Inferior parietal cortex (tissue), 1 donor: ENCODE measurements at regions not wholly inside any gene's neighbourhood (a gene's known extent, or its start where the extent isn't known, plus 50 kb on each side); places are given as distances from the start of the nearest gene placed in this dataset.

Experiments used
- DNase-seq: peaks from one replicate; pipeline ENCODE4 v3.0.0-alpha.2; 2016; ENCODE audit errors: extremely low spot score

DNA sequence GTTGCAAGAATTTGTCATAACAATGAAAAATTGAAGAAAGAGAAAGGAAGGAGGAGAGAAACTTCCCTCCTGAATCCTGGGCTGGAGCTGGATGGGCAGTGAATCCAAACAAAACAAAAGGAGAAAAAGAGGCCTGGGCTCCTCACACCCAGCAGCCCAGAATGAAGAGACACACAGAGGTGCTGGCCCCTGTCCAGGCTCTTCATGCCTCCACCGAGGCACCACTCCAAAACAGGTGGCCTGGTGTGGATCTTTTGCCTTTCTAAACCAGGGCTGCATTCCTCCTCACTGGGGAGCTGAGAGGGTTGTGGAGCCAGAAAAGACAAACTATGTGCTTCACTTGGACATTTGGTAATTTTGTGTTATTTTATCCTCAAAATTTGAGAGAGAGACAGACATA lies 76.0 kb downstream of the FAM124B start:
- no peak for DNase-seq

DNA sequence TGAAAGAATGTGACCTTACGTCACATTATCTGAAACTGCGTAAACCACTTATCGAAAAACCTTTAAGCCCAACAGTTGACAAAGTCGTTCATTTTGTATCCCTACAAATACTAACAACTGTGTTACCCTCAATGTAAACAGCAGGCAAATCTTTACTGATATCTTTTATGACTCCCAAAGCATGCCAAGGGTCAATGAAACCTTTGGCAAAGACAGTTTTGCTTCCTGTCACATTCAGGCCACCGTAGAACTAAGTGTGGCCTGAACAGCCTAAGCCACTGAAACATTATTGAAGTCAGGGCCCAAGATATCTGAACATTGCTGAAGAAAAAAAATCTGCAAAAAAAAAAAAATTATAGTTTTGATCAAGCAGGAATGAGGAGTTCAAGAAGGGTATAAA lies 77.3 kb downstream of the FAM124B start:
- DNase-seq, result no peak

GRCh38 chr2:224320660-224321059 lies 81.2 kb downstream of the FAM124B start:
- no peak for DNase-seq

DNA sequence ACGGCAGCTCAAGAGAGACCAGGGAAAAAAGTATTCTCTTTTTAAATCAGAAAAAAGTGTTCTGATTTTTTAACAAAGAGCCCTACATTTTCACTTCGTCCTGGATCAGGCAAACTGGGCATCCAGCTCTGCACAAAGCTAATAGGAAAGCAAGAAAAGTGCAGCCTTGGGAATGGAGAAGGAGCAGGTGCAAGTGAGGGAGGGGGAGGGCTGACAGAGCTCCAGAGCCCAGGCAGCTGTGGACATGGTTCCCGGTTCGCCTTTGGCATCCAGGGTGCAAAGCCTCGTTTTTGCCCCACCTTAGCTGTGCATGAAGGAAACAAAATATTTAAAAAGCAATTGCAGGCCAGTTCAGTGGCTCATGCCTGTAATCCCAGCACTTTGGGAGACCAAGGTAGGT lies 82.2 kb downstream of the FAM124B start:
- DNase-seq, result no peak

GRCh38 chr2:224312741-224313140 lies 89.2 kb downstream of the FAM124B start:
- DNase-seq, result no peak

DNA sequence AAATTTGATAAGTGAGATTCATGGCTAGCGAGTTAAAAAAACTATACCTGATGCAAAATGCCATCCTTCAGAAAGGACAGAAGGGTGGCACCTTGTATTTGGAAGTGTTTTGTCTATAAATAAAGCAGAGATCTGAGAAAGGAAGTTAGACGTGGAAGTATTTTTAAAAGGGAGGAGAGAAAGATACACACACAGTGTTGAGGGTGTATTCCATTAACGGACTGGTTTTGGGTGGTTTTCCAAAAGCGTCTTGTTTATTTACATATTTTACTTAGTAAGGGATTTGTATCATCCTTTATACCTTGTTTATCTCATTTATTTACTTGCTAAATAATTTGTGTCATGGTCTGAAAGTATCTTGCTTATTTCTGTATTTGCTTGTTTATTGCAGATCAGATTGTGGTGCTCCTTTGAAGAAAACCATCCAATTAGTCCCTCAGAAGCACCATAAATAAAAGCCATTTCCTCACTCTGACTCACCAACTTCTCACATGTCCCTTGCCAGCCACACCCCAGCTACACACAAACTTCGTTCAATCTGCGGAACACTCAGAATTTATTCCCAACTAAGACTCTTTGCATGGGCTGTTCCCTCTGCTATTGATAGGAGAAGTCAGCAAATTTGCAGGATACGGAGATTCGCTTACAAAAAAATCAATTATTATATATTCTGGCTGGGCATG lies 90.8 kb downstream of the FAM124B start:
- no peak for DNase-seq

DNA sequence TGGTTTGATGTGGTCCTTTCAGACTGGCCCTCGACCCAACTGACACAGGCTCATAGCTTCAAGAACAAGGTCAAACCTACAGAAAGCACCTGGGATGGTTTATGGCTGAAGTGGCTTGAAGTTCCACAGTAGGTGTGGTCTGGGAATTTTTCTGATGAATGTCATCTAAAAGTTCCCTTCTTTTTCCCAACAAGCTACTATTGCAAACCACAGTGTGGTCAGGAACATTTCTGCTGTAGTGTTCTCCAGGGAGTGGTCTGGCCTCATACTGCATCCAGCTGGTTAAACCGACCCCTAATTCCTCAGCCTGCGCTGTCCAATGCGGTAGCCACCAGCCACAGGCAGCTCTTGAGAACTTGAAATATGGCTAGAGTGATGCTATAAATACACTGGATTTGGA lies 92.7 kb downstream of the FAM124B start:
- DNase-seq, result no peak

- no peak for DNase-seq
These were observed 93.5 kb downstream of the FAM124B start for GRCh38 chr2:224308272-224308911.

DNA sequence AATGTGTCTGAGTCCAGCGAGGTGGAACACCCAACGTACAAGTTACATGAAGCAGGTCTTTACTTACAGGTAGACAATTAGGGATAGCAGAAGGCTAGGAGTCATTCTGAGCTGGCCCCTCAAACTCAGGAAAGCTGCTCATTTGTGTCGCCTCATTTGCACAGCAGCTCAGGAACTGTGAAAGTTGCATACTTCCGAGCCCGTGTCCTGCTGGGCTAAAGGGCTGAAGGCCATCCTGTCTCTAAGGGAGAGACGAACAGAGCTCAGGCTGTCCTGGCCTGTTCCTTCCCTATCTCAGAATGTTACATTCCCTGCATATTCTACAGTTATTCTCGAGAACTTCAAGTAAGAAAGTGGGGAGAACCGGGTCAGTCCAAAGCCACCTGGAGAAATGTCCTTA lies 99.0 kb downstream of the FAM124B start:
- DNase-seq, result no peak

GRCh38 chr2:224293976-224294375 lies 107.9 kb downstream of the FAM124B start:
- no peak for DNase-seq

DNA sequence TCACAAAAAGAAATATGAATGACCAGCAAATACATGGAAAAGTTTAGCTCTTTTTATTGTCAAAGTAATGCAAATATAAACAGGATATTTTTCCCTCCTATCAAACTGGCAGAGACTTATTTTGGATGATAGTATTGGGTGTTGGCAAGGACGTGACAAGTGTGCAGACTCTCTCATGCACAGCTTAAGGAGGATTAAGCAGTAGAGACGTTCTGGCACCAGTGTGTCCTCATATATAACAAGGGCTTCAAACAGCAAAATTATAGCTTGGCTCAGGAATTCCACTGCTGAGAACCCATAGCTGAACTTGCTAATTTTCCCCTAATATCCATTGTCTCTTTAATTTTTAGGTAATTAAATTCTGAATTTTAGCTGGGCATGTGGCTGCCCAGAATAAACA lies 114.4 kb downstream of the FAM124B start:
- DNase-seq, result no peak

GRCh38 chr2:224286923-224287322 lies 115.0 kb downstream of the FAM124B start:
- DNase-seq, result no peak

DNA sequence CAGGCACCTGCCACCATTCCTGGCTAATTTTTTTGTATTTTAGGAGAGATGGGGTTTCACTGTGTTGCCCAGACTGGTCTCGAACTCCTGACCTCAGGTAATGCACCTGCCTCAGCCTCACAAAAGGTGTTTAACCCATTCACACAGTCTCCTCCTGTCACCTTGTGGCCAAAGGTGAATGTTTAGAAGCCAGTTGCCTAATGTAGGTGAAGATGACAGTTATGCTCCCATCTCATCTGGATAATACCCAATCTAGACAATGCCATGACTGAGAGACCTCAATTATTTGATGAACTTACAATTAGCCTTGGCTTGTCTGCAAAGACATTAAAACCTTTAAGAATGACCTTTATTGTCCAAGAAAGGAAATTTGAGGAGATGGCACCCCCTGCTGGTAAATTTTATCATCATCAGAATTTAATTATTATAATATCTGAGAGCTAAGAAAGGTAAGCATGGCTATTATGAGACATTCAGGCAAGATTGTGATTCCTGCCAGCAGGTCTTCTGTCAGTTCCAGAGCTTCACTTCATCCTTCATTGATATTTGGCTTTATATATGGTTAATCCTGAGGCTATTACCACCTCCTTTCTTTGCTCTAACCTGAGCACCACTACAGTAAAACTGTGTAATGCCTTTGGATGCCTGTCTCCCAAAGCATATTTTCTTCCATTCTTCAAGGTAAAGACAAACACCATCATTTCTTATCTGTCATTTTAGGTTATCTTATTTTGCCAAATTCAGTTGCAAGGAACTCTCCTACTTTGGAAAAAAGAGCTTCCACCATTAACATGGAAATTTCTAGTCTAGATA lies 117.6 kb downstream of the FAM124B start:
- DNase-seq, result peak; percentile 88

DNA sequence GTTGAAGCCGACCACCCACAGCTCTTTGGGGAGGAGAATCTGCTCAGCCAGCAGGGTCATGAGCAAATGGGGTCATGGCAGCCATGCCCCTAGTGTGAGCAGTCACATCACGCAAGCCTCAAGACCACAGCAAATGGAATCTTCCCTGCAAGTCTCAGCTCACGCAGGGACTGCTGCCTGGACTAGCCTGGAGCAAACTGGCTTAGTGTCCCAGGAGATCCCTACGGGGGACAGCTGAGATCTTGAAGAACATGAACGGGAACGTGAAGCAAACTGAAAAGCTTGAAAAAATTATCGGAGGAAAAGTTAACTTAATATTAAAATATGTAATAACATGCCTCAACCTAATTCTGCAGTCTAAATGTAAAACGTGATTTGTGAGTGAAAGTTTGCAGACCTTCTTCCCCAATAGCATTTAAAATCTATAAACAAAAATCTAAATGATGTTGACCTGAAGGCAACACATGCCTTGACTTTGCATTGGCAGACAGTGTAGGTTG lies 118.4 kb downstream of the FAM124B start:
- DNase-seq, result no peak

- no peak for DNase-seq
These were observed 120.5 kb downstream of the FAM124B start for GRCh38 chr2:224281374-224281773.

DNA sequence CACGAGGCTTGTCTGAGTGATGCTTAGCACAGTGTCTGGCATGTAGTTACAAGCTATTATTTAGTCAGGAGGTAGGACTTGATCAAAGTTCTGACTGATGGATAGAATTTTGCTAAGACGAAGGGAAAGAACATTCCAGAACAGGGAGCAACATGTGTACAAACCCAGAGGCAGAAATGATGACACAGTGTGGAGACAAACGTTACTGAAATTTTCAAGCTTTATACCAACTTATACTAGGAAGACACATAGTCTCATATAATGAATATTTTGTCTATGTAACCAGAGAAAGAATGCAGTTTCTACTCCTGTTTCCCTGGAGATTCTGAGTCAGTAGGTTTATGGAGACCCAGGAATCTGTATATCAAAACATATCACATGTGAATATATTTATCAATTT lies 123.4 kb downstream of the FAM124B start:
- DNase-seq, result no peak

DNA sequence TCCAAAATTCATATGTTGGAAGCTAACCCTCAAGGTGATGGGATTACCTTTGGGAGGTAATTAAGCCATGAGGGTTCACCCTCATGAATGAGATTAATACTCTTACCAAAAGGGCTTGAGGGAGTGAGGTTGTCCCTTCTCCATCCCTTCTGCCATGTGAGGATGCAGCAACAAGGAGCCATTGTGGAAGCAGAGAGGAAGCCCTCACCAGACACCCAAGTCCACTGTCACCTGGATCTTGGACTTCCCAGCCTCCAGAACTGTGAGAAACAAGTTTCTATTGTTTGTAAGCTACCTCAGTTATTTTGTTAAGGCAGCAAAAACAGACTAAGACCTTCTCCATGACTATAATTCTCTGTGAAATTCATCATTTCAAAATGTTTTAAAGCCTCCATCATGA lies 125.7 kb downstream of the FAM124B start:
- no peak for DNase-seq

DNA sequence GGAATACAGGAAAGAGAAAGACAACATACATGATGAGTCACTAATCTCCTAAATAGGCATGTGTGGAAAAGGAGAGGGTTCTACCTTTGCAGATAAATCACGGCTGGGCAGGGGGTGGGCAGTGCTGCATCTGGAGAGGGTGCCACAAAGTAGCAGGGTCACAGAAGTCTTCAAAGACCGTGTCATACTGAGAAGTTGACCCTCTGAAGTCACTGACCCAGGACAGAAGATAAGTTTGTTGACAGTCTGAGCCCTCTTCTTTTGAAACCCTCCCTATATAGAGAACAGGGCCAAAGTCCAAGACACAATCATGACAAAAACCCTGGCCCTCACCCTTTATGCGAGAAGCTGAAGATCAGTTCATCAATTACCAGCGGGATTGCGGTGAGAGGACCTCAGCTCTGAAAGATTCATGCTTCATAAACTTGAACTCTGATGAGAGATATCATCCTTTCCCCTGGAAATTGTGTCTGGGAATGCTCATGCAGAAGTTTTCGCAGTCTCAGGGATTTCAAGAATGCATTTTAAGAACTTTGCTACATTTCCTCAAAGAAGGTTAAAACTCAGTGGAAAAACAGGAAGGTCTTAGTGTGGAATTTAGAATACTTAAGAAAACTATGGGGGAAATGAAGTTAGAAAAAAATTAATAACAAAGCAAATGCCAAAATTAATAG lies 129.5 kb downstream of the FAM124B start:
- no peak for DNase-seq

DNA sequence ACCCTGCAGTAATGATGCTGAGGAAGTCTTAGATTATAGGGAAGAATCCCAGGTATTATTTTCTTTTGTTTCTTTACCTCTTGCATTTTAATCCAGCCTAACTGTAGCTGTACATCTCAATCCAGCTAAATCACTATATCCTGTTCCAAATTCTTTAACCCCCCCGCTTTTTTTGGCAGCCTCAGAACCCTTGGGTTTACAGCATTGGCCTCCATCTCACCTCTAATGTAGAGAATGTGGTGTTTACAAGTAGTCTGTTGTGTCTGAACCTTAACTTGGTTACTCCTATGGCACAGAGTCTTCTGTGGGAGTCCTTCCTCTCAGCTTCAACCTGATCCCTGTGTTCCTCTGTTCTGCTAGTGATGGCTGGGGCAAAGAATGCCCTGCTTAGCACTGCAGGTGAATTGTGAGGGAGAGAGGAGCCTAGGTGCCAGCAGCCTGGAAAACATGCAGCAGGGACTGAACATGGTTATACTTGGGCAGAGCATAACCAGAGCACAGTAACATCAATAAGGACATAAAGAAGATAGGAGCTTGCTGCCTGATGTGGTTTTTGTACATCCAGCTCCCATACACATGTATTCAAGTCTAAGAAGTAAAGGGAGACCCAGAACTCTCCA lies 130.2 kb downstream of the FAM124B start:
- DNase-seq, result no peak

DNA sequence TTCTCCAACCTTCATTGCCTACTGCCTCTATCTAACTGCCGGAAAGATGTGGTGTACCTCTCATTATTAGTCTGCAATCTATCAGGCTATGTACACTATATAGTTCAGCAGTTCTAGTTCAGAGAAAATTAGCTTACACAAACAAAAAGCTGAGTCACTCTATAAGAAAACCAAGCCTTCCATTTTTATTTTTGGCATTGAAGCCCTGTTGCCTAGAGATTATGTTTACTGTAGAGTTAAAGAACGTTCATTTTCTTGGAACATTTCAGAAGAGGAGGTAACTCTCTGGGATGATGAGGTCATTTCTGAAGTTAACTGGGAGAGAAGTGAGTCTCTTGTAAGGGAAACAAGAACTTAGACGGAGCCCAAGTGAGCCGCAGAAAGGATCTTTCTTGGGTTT lies 133.5 kb downstream of the FAM124B start:
- no peak for DNase-seq

DNA sequence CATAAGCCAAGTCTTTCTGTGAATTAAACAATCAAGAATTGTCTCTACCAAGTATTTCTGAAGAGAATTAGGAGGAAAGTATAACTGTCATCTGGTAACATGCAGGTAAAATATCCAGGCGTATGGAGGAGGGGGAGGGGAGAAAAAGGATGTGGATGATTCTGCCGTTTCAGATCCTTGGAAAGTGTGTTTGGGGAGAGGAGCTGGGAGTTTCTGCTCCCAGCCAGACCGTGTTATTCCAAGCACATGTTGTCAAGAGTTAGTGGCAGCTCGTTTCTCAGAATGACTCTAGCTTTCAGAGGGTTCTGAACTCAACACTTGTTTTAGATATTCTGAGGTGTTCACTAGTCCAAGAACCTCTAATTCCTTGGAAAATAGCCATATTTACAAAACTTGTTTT lies 137.6 kb downstream of the FAM124B start:
- no peak for DNase-seq

- DNase-seq, result no peak
These were observed 138.3 kb downstream of the FAM124B start for GRCh38 chr2:224263571-224264043.
